HCT116 (cell line): ENCODE measurements at regions not wholly inside any gene's neighbourhood (a gene's known extent, or its start where the extent isn't known, plus 50 kb on each side); places are given as distances from the start of the nearest gene placed in this dataset.

Experiments
- ATAC-seq: fragments of 200-7000 bp; cut with Tn5 transposase; 2 replicates; pipeline ENCODE4 v1.9.1; 2020; ENCODE audit warnings: mild to moderate bottlenecking, moderate library complexity
- BruUV-seq: library from RNA; stranded (reverse); fragments of 400-500 nt; replicated peaks from 2 replicates; lab custom pipeline; 2021; lab: Mats Ljungman, UMichigan
- CTCF ChIA-PET: fragments of 300-600 bp; sonication (Branson Sonifier 250); formaldehyde crosslinking; loops from one replicate; lab custom pipeline; 2021; ENCODE audit warnings: antibody characterized with exemption; lab: Charles Lee
- POLR2A ChIA-PET: fragments of 300-600, 350-600 bp; sonication (Branson Sonifier 250); formaldehyde crosslinking; loops from one replicate; lab custom pipeline; 2021; ENCODE audit warnings: antibody characterized with exemption; lab: Charles Lee
- RAD21 ChIA-PET, 2 experiments: fragments of 300-600 bp; sonication (Branson Sonifier 250); formaldehyde crosslinking; loops; one replicate each; lab custom pipeline; 2023; ENCODE audit warnings: low total read pairs in 2 of 2; ENCODE audit not compliant: uncharacterized antibody in 2 of 2, unreplicated experiment in 2 of 2, low non-redundant PET in 1 of 2; lab: Charles Lee
- DNase-seq: peaks from one replicate; pipeline ENCODE4 v3.0.0-alpha.2; 2010; ENCODE audit warnings: low read depth, low spot score
- H2AFZ ChIP-seq: fragments of 200-600 bp; shearing (Covaris generic), sonication (generic); 2 replicates; pipeline ENCODE4 v1.6.1; 2017; ENCODE audit warnings: low read depth, mixed run types, mixed read lengths, antibody characterized with exemption, low read length; ENCODE audit not compliant: poor library complexity, severe bottlenecking
- H3K27ac ChIP-seq: 2 replicates; pipeline ENCODE4 v1.5.1; 2012; ENCODE audit warnings: low read depth, low read length
- H3K27me3 ChIP-seq: fragments of 200-600 bp; sonication (generic); 2 replicates; pipeline ENCODE4 v1.6.1; 2016; ENCODE audit warnings: mixed run types, low read length, mixed read lengths; ENCODE audit not compliant: insufficient read depth
- H3K36me3 ChIP-seq, 2 experiments: fragments of 200-500 bp in 1 of 2; fragments of 200-600 bp in 1 of 2; sonication (Bioruptor generic) in 1 of 2; sonication (generic) in 1 of 2; 2 replicates each; pipeline versions ENCODE4 v1.5.1 to v1.6.1; 2014 to 2016; ENCODE audit warnings: low read length in 2 of 2, inconsistent platforms in 1 of 2, mixed read lengths in 1 of 2, mixed run types in 1 of 2; ENCODE audit not compliant: insufficient read depth in 2 of 2, control insufficient read depth in 1 of 2
- H3K4me1 ChIP-seq, 2 experiments: fragments of 200-600 bp in 1 of 2; sonication (generic) in 1 of 2; 2 replicates each; pipeline versions ENCODE4 v1.5.1 to v1.6.1; 2012 to 2017; ENCODE audit warnings: low read length in 2 of 2, inconsistent platforms in 1 of 2, mild to moderate bottlenecking in 1 of 2, mixed read lengths in 1 of 2, mixed run types in 1 of 2, moderate library complexity in 1 of 2; ENCODE audit not compliant: insufficient read depth in 2 of 2, control insufficient read depth in 1 of 2
- H3K4me2 ChIP-seq: fragments of 200-600 bp; sonication (generic); 2 replicates; pipeline ENCODE4 v1.6.1; 2017; ENCODE audit warnings: mixed run types, low read length, mixed read lengths
- H3K4me3 ChIP-seq, 2 experiments: fragments of 200-600 bp in 1 of 2; sonication (generic) in 1 of 2; replicated peaks in 1 of 2; 2 replicates each; pipeline ENCODE4 v1.5.1; 2011 to 2016; ENCODE audit warnings: low read length in 2 of 2, control low read depth in 1 of 2, low read depth in 1 of 2, mild to moderate bottlenecking in 1 of 2, mixed read lengths in 1 of 2, mixed run types in 1 of 2
- H3K79me2 ChIP-seq: fragments of 200-600 bp; sonication (generic); 2 replicates; pipeline ENCODE4 v1.6.1; 2017; ENCODE audit warnings: mild to moderate bottlenecking, mixed run types, low read length, moderate library complexity, mixed read lengths; ENCODE audit not compliant: insufficient read depth
- H3K9ac ChIP-seq: fragments of 200-600 bp; sonication (generic); 2 replicates; pipeline ENCODE4 v1.6.1; 2016; ENCODE audit warnings: low read length, mixed read lengths
- H3K9me2 ChIP-seq: fragments of 200-600 bp; sonication (generic), shearing (Covaris generic); 2 replicates; pipeline ENCODE4 v1.6.1; 2017; ENCODE audit warnings: mixed run types, mild to moderate bottlenecking, moderate library complexity; ENCODE audit not compliant: insufficient read depth
- H3K9me3 ChIP-seq, 2 experiments: fragments of 200-500 bp in 1 of 2; fragments of 200-600 bp in 1 of 2; sonication (Bioruptor generic) in 1 of 2; sonication (generic) in 1 of 2; 2 replicates each; pipeline ENCODE4 v1.6.1; 2014 to 2017; ENCODE audit warnings: low read length in 2 of 2, mixed read lengths in 2 of 2, inconsistent platforms in 1 of 2, low read depth in 1 of 2, mild to moderate bottlenecking in 1 of 2, mixed run types in 1 of 2, moderate library complexity in 1 of 2; ENCODE audit not compliant: control insufficient read depth in 1 of 2, insufficient read depth in 1 of 2
- H4K20me1 ChIP-seq: fragments of 200-600 bp; sonication (generic), shearing (Covaris generic); 2 replicates; pipeline ENCODE4 v1.6.1; 2017; ENCODE audit warnings: mixed run types, mild to moderate bottlenecking, moderate library complexity; ENCODE audit not compliant: insufficient read depth
- CBX3 ChIP-seq: IDR thresholded peaks from 2 replicates; pipeline ENCODE4 v1.6.1; 2012; ENCODE audit warnings: low read depth
- CEBPB ChIP-seq: IDR thresholded peaks from 2 replicates; pipeline ENCODE4 v1.6.1; 2012; ENCODE audit warnings: low read depth
- EGR1 ChIP-seq: IDR thresholded peaks from 2 replicates; pipeline ENCODE4 v1.6.1; 2012; ENCODE audit warnings: low read depth
- ELF1 ChIP-seq: IDR thresholded peaks from 2 replicates; pipeline ENCODE4 v1.6.1; 2012; ENCODE audit warnings: low read depth, borderline replicate concordance
- EZH2 ChIP-seq: fragments of 200-600 bp; sonication (generic); IDR thresholded peaks from 2 replicates; pipeline ENCODE4 v1.6.1; 2017; ENCODE audit warnings: antibody characterized with exemption, mixed run types
- EZH2phosphoT487 ChIP-seq: fragments of 200-600 bp; IDR thresholded peaks from 2 replicates; pipeline ENCODE4 v1.6.1; 2018; ENCODE audit warnings: antibody characterized with exemption, borderline replicate concordance
- FOSL1 ChIP-seq: IDR thresholded peaks from 2 replicates; pipeline ENCODE4 v1.6.1; 2012; ENCODE audit warnings: low read depth
- POLR2A ChIP-seq: IDR thresholded peaks from 2 replicates; pipeline ENCODE4 v1.7.0; 2011; ENCODE audit warnings: borderline replicate concordance; ENCODE audit not compliant: insufficient read depth, insufficient read length; ENCODE audit errors: extremely low read depth
- RAD21 ChIP-seq: IDR thresholded peaks from 2 replicates; pipeline ENCODE4 v1.6.1; 2012; ENCODE audit warnings: low read depth, mild to moderate bottlenecking
- SIN3A ChIP-seq: IDR thresholded peaks from 2 replicates; pipeline ENCODE4 v1.6.1; 2012; ENCODE audit warnings: low read depth
- SP1 ChIP-seq: IDR thresholded peaks from 2 replicates; pipeline ENCODE4 v1.6.1; 2012; ENCODE audit warnings: low read depth
- SRF ChIP-seq: IDR thresholded peaks from 2 replicates; pipeline ENCODE4 v1.6.1; 2012; ENCODE audit warnings: low read depth
- TCF7L2 ChIP-seq: IDR thresholded peaks from 2 replicates; pipeline ENCODE4 v1.7.0; 2011; ENCODE audit warnings: borderline replicate concordance, inconsistent platforms; ENCODE audit not compliant: insufficient read depth, insufficient read length; ENCODE audit errors: extremely low read depth
- YY1 ChIP-seq: IDR thresholded peaks from 2 replicates; pipeline ENCODE4 v1.6.1; 2011; ENCODE audit warnings: low read length, low read depth, moderate library complexity, mild to moderate bottlenecking; ENCODE audit not compliant: insufficient replicate concordance; ENCODE audit errors: extremely low read depth
- ZFX ChIP-seq: fragments of 450-650 bp; IDR thresholded peaks from 2 replicates; pipeline ENCODE4 v1.6.1; 2017
- intact Hi-C: fragments of 100-400 bp; cut with micrococcal nuclease; formaldehyde crosslinking; loops from 2 replicates; pipeline ENCODE4 v1.10.0; 2022
- TF ChIP-seq, protein P1 (sequence below), 3 experiments: fragments of 200-600 bp in 1 of 3; sonication (generic) in 1 of 3; IDR thresholded peaks in 2 of 3; conservative IDR thresholded peaks in 1 of 3; 2 replicates each; pipeline ENCODE4 v1.5.1; 2012 to 2017; ENCODE audit warnings: low read depth in 2 of 3, low read length in 2 of 3, antibody characterized with exemption in 1 of 3, borderline replicate concordance in 1 of 3, control low read depth in 1 of 3, mild to moderate bottlenecking in 1 of 3, mixed read lengths in 1 of 3, mixed run types in 1 of 3, moderate library complexity in 1 of 3; ENCODE audit not compliant: insufficient read depth in 1 of 3
- TF ChIP-seq, protein P2 (sequence below): IDR thresholded peaks from 2 replicates; pipeline ENCODE4 v1.6.1; 2011; ENCODE audit warnings: mild to moderate bottlenecking, low read length, moderate library complexity; ENCODE audit not compliant: insufficient replicate concordance; ENCODE audit errors: extremely low read depth

DNA sequence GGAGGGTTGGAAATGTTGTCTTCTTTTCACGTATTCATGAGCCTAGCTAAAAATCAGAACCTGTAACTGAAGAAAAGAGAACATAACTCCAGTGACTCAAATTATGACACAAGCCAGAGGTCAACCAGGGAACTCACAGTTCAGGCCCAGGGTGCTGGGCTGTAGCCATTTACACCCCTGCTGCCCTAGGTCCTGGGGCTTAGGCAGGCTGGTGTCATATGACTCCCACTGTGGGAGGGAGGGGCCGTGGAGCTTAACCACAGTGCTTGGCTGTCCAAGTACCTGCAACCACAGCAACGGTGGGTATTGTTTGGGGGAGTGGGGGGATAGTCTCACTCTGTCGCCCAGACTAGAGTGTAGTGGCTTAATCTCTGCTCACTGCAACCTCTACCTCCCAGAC is 71.1 kb upstream of the AMZ2 start:
- Histone ChIP-seq H3K4me3 (no peak overlapping the region), H3K27me3 (no peaks in the 10 kb centered on the region), H2AFZ (no peak overlapping the region), H3K4me1 (peaks cover 2 to 24% of the 10 kb centered on the region in 2 experiments), H4K20me1 (no peaks in the 10 kb centered on the region), H3K36me3 (no peaks in the 10 kb centered on the region), H3K4me2 (no peak overlapping the region), H3K9me3 (no peaks in the 10 kb centered on the region), H3K27ac (no peak overlapping the region), H3K79me2 (no peaks in the 10 kb centered on the region), H3K9me2 (no peaks in the 10 kb centered on the region), H3K9ac (no peak overlapping the region)
- ATAC-seq (no peak), DNase-seq (no peak)
- RAD21 ChIA-PET, result no interaction called here
- no peak for TF ChIP-seq YY1
- TF ChIP-seq TCF7L2, result no peak
- TF ChIP-seq SRF, result no peak
- TF ChIP-seq CEBPB, result no peak
- TF ChIP-seq CBX3, result no peak
- no peak for TF ChIP-seq SP1
- TF ChIP-seq, protein P1, sequence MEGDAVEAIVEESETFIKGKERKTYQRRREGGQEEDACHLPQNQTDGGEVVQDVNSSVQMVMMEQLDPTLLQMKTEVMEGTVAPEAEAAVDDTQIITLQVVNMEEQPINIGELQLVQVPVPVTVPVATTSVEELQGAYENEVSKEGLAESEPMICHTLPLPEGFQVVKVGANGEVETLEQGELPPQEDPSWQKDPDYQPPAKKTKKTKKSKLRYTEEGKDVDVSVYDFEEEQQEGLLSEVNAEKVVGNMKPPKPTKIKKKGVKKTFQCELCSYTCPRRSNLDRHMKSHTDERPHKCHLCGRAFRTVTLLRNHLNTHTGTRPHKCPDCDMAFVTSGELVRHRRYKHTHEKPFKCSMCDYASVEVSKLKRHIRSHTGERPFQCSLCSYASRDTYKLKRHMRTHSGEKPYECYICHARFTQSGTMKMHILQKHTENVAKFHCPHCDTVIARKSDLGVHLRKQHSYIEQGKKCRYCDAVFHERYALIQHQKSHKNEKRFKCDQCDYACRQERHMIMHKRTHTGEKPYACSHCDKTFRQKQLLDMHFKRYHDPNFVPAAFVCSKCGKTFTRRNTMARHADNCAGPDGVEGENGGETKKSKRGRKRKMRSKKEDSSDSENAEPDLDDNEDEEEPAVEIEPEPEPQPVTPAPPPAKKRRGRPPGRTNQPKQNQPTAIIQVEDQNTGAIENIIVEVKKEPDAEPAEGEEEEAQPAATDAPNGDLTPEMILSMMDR (IDR thresholded peaks at IDR 0.05 in 2 of 3, conservative IDR thresholded peaks at IDR 0.05 in 1 of 3; ENCODE audit: borderline replicate concordance in 1 of 3, insufficient read depth in 1 of 3, low read depth in 2 of 3, low read length in 2 of 3), result no peak
- no peak for TF ChIP-seq POLR2A
- no peak for TF ChIP-seq EZH2phosphoT487
- TF ChIP-seq, protein P2, sequence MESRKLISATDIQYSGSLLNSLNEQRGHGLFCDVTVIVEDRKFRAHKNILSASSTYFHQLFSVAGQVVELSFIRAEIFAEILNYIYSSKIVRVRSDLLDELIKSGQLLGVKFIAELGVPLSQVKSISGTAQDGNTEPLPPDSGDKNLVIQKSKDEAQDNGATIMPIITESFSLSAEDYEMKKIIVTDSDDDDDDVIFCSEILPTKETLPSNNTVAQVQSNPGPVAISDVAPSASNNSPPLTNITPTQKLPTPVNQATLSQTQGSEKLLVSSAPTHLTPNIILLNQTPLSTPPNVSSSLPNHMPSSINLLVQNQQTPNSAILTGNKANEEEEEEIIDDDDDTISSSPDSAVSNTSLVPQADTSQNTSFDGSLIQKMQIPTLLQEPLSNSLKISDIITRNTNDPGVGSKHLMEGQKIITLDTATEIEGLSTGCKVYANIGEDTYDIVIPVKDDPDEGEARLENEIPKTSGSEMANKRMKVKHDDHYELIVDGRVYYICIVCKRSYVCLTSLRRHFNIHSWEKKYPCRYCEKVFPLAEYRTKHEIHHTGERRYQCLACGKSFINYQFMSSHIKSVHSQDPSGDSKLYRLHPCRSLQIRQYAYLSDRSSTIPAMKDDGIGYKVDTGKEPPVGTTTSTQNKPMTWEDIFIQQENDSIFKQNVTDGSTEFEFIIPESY, result no peak
- TF ChIP-seq EGR1, result no peak
- no peak for TF ChIP-seq FOSL1
- TF ChIP-seq RAD21, result no peak
- TF ChIP-seq ELF1, result no peak
- no peak for TF ChIP-seq EZH2
- no peak for TF ChIP-seq SIN3A
- TF ChIP-seq ZFX, result no peak
- POLR2A ChIA-PET, result interaction anchor here (1.4 kb wide), 1 partner anchor 23 kb away, joined by 3 read pairs; no protein-coding TSS in a partner anchor
- CTCF ChIA-PET, result interaction anchor here (0.8 to 1.2 kb wide), 2 partner anchors 23 to 286 kb away, joined by 3 to 4 read pairs; no protein-coding TSS in a partner anchor
- intact Hi-C loops, result no loop called here
- no TSS peak for BruUV-seq
